ENCODE measurements at regions not wholly inside any gene's neighbourhood (a gene's known extent, or its start where the extent isn't known, plus 50 kb on each side); places are given as distances from the start of the nearest gene placed in this dataset.

DNA sequence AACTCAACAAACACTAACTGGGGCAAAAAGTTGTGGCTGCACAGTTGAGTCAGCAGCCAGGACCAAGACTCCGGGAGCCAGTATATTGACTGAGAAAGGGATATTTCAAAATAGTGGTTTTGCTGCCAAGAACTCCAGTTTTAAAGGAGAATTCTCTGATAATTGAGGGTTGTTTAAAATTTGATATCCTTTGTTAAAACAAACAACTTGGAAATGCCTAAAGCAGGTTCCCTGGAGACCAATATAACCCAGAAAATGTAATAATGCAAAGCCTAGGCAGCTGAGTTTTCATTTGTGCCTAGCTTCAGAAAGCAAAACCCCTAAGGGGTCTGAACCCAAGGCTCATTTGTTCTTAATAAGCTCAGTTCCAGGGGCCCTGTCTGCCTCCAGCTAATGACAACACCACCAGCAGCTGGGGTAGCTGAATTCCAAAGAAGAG is 311.7 kb upstream of the CCDC196 start (continued):
- TF ChIP-seq, protein P1, sequence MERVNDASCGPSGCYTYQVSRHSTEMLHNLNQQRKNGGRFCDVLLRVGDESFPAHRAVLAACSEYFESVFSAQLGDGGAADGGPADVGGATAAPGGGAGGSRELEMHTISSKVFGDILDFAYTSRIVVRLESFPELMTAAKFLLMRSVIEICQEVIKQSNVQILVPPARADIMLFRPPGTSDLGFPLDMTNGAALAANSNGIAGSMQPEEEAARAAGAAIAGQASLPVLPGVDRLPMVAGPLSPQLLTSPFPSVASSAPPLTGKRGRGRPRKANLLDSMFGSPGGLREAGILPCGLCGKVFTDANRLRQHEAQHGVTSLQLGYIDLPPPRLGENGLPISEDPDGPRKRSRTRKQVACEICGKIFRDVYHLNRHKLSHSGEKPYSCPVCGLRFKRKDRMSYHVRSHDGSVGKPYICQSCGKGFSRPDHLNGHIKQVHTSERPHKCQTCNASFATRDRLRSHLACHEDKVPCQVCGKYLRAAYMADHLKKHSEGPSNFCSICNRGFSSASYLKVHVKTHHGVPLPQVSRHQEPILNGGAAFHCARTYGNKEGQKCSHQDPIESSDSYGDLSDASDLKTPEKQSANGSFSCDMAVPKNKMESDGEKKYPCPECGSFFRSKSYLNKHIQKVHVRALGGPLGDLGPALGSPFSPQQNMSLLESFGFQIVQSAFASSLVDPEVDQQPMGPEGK (CRISPR knock-in tag; IDR thresholded peaks at IDR 0.05; ENCODE audit: borderline replicate concordance): no peak
- TF ChIP-seq ZNF565 (CRISPR knock-in tag; conservative IDR thresholded peaks at IDR 0.05; ENCODE audit: low read depth) (no peak), ZC3H10 (CRISPR knock-in tag; IDR thresholded peaks at IDR 0.05) (no peak), ESRRG (CRISPR knock-in tag; IDR thresholded peaks at IDR 0.05) (no peak)

DNA sequence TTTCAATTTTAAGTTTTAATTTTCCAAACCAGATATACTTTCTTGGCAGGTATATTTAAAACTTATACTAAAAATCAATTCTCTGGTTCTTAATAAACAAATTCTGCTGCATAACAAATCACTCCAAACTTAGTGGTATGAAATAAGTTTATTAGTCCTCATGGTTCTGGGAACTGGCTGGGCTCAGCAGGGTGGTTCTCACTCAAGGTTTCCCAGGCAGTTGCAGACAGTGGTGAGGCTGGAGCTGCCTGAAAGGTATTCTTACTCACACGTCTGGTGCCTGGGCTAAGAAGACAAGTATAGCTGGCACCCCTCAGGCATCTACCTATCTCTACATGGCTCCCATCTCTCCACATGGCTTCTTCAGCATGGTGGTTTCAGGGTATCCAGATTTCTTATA is 308.2 kb upstream of the CCDC196 start:
- no peak for TF ChIP-seq ESRRG (CRISPR knock-in tag; IDR thresholded peaks at IDR 0.05)
- TF ChIP-seq OSR1 (CRISPR knock-in tag; IDR thresholded peaks at IDR 0.05): no peak
- no peak for TF ChIP-seq ZFP3 (CRISPR knock-in tag; IDR thresholded peaks at IDR 0.05)
- no peak for TF ChIP-seq ZNF70 (CRISPR knock-in tag; IDR thresholded peaks at IDR 0.05)
- TF ChIP-seq, protein P2, sequence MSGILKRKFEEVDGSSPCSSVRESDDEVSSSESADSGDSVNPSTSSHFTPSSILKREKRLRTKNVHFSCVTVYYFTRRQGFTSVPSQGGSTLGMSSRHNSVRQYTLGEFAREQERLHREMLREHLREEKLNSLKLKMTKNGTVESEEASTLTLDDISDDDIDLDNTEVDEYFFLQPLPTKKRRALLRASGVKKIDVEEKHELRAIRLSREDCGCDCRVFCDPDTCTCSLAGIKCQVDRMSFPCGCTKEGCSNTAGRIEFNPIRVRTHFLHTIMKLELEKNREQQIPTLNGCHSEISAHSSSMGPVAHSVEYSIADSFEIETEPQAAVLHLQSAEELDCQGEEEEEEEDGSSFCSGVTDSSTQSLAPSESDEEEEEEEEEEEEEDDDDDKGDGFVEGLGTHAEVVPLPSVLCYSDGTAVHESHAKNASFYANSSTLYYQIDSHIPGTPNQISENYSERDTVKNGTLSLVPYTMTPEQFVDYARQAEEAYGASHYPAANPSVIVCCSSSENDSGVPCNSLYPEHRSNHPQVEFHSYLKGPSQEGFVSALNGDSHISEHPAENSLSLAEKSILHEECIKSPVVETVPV (CRISPR knock-in tag; IDR thresholded peaks at IDR 0.05): no peak
- no peak for TF ChIP-seq TCF4 (CRISPR knock-in tag; IDR thresholded peaks at IDR 0.05; ENCODE audit: borderline replicate concordance)
- no peak for TF ChIP-seq ZNF565 (CRISPR knock-in tag; conservative IDR thresholded peaks at IDR 0.05; ENCODE audit: low read depth)
- TF ChIP-seq BACH2 (CRISPR knock-in tag; IDR thresholded peaks at IDR 0.05; ENCODE audit: borderline replicate concordance): no peak

DNA sequence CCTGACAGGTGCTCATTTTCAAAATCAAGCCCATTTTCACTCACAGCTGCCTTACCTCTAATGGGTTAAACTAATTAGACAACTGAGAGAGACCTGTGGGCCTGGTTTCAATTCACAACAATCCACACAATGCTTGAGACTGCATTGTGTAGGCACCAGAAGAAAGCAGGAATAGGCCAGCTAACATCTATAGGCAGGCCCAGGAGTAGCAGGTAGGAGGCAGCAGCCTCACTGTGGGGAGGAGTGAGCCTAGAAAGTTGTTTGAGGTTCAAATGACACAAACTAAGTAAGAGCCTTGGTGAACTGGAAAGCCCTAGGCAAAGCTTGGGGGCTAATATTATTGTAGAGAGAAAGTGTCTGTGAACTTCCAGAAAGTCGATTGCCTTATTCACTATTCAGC is 289.5 kb upstream of the CCDC196 start:
- ATAC-seq: no peak

More for the DNA sequence above, 308.2 kb upstream of the CCDC196 start:
- no peak for ATAC-seq

DNA sequence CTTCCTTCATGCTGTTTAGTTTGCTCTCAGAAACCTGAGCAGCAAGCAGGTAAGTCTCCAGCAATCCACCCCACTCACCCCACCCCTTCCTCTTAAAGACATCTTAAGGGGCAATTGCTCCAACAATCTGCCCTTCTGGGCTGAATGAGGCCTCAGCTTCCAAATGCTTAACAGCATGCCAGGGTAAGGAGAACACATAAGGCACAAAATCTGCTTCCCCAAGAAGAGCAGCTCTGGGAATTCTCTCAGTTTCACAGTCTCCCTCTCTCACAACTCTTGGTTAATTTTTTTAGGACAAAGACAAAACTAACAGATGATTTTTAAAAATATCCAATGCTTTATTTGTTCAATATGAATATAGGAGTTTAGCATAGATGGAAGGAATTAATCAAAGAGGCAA is 288.9 kb upstream of the CCDC196 start:
- ATAC-seq: no peak
- no peak for TF ChIP-seq RARB (CRISPR knock-in tag; IDR thresholded peaks at IDR 0.05)
- TF ChIP-seq ZNF8 (CRISPR knock-in tag; IDR thresholded peaks at IDR 0.05): no peak
- TF ChIP-seq ESRRG (CRISPR knock-in tag; IDR thresholded peaks at IDR 0.05): no peak
- TF ChIP-seq TOX (CRISPR knock-in tag; IDR thresholded peaks at IDR 0.05; ENCODE audit: borderline replicate concordance): no peak
- no peak for TF ChIP-seq ZFP30 (CRISPR knock-in tag; IDR thresholded peaks at IDR 0.05)
- TF ChIP-seq, protein P3, sequence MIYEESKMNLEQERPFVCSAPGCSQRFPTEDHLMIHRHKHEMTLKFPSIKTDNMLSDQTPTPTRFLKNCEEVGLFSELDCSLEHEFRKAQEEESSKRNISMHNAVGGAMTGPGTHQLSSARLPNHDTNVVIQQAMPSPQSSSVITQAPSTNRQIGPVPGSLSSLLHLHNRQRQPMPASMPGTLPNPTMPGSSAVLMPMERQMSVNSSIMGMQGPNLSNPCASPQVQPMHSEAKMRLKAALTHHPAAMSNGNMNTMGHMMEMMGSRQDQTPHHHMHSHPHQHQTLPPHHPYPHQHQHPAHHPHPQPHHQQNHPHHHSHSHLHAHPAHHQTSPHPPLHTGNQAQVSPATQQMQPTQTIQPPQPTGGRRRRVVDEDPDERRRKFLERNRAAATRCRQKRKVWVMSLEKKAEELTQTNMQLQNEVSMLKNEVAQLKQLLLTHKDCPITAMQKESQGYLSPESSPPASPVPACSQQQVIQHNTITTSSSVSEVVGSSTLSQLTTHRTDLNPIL (CRISPR knock-in tag; IDR thresholded peaks at IDR 0.05; ENCODE audit: low read depth): no peak
- TF ChIP-seq OSR1 (CRISPR knock-in tag; IDR thresholded peaks at IDR 0.05): no peak
- no peak for TF ChIP-seq GLIS3 (CRISPR knock-in tag; IDR thresholded peaks at IDR 0.05)
- no peak for TF ChIP-seq ISL1 (CRISPR knock-in tag; IDR thresholded peaks at IDR 0.05)
- TF ChIP-seq PPARA (CRISPR knock-in tag; IDR thresholded peaks at IDR 0.05; ENCODE audit: borderline replicate concordance): no peak
- no peak for TF ChIP-seq ZNF565 (CRISPR knock-in tag; conservative IDR thresholded peaks at IDR 0.05; ENCODE audit: low read depth)
- no peak for TF ChIP-seq SNAI2 (CRISPR knock-in tag; IDR thresholded peaks at IDR 0.05)
- no peak for TF ChIP-seq ARNTL (CRISPR knock-in tag; IDR thresholded peaks at IDR 0.05; ENCODE audit: borderline replicate concordance, low read depth)
- TF ChIP-seq ZFP3 (CRISPR knock-in tag; IDR thresholded peaks at IDR 0.05): no peak
- TF ChIP-seq, protein P4, sequence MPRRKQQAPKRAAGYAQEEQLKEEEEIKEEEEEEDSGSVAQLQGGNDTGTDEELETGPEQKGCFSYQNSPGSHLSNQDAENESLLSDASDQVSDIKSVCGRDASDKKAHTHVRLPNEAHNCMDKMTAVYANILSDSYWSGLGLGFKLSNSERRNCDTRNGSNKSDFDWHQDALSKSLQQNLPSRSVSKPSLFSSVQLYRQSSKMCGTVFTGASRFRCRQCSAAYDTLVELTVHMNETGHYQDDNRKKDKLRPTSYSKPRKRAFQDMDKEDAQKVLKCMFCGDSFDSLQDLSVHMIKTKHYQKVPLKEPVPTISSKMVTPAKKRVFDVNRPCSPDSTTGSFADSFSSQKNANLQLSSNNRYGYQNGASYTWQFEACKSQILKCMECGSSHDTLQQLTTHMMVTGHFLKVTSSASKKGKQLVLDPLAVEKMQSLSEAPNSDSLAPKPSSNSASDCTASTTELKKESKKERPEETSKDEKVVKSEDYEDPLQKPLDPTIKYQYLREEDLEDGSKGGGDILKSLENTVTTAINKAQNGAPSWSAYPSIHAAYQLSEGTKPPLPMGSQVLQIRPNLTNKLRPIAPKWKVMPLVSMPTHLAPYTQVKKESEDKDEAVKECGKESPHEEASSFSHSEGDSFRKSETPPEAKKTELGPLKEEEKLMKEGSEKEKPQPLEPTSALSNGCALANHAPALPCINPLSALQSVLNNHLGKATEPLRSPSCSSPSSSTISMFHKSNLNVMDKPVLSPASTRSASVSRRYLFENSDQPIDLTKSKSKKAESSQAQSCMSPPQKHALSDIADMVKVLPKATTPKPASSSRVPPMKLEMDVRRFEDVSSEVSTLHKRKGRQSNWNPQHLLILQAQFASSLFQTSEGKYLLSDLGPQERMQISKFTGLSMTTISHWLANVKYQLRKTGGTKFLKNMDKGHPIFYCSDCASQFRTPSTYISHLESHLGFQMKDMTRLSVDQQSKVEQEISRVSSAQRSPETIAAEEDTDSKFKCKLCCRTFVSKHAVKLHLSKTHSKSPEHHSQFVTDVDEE (CRISPR knock-in tag; IDR thresholded peaks at IDR 0.05): no peak

More for the DNA sequence above, 289.5 kb upstream of the CCDC196 start:
- TF ChIP-seq ZNF8 (CRISPR knock-in tag; IDR thresholded peaks at IDR 0.05) (no peak), ZC3H10 (CRISPR knock-in tag; IDR thresholded peaks at IDR 0.05) (no peak), ARNTL (CRISPR knock-in tag; IDR thresholded peaks at IDR 0.05; ENCODE audit: borderline replicate concordance, low read depth) (no peak), TOX (CRISPR knock-in tag; IDR thresholded peaks at IDR 0.05; ENCODE audit: borderline replicate concordance) (no peak), OSR1 (CRISPR knock-in tag; IDR thresholded peaks at IDR 0.05) (no peak), RARB (CRISPR knock-in tag; IDR thresholded peaks at IDR 0.05) (no peak), TCF4 (CRISPR knock-in tag; IDR thresholded peaks at IDR 0.05; ENCODE audit: borderline replicate concordance) (no peak)
- TF ChIP-seq, protein P1 (CRISPR knock-in tag; IDR thresholded peaks at IDR 0.05; ENCODE audit: borderline replicate concordance): no peak
- TF ChIP-seq, protein P3 (CRISPR knock-in tag; IDR thresholded peaks at IDR 0.05; ENCODE audit: low read depth): no peak

Data from SK-N-SH treated with all-trans-retinoic acid at 6 μM for 48 hours (cell line).